IMR-90 (cell line): ENCODE measurements at regions not wholly inside any gene's neighbourhood (a gene's known extent, or its start where the extent isn't known, plus 50 kb on each side); places are given as distances from the start of the nearest gene placed in this dataset.

Source experiments
- ATAC-seq: fragments of 200-7000 bp; cut with Tn5 transposase; 2 replicates; pipeline ENCODE4 v1.9.1; 2020; ENCODE audit warnings: low read depth, mild to moderate bottlenecking, moderate library complexity
- BruUV-seq: library from RNA; stranded (reverse); fragments of 400-500 nt; replicated peaks from 2 replicates; lab custom pipeline; 2021; lab: Mats Ljungman, UMichigan
- CTCF ChIA-PET: fragments of 300-600 bp; formaldehyde crosslinking; extraction: SDS; loops from one replicate; lab custom pipeline; 2021; ENCODE audit warnings: antibody characterized with exemption; lab: Yijun Ruan, JAX
- POLR2A ChIA-PET: fragments of 300-600 bp; sonication (Branson Sonifier 250); formaldehyde crosslinking; loops from one replicate; lab custom pipeline; 2022; ENCODE audit warnings: antibody characterized with exemption; ENCODE audit not compliant: unreplicated experiment; lab: Charles Lee
- DNase-seq: peaks from one replicate; pipeline ENCODE4 v3.0.0; 2013
- H2AFZ ChIP-seq: replicated peaks from 2 replicates; pipeline ENCODE3; 2013; ENCODE audit warnings: low read length, mild to moderate bottlenecking; ENCODE audit not compliant: poor library complexity
- H2AK5ac ChIP-seq: 2 replicates; pipeline ENCODE4 v1.6.1; 2013; ENCODE audit warnings: low read depth, low read length, inconsistent platforms
- H2AK9ac ChIP-seq: replicated peaks from 2 replicates; pipeline ENCODE3; 2013; ENCODE audit warnings: mild to moderate bottlenecking, low read depth, low read length, moderate library complexity; ENCODE audit not compliant: poor library complexity
- H2BK120ac ChIP-seq: 2 replicates; pipeline ENCODE4 v1.6.1; 2013; ENCODE audit warnings: low read depth, low read length, inconsistent platforms
- H2BK15ac ChIP-seq: 3 replicates; pipeline ENCODE4 v1.6.1; 2013; ENCODE audit warnings: low read depth, low read length, inconsistent platforms
- H2BK20ac ChIP-seq: 2 replicates; pipeline ENCODE4 v1.6.1; 2013; ENCODE audit warnings: low read depth, mild to moderate bottlenecking, inconsistent platforms, low read length, moderate library complexity
- H2BK5ac ChIP-seq: 2 replicates; pipeline ENCODE4 v1.6.1; 2013; ENCODE audit warnings: mild to moderate bottlenecking, low read depth, low read length, inconsistent platforms; ENCODE audit not compliant: poor library complexity, severe bottlenecking
- H3K14ac ChIP-seq: replicated peaks from 2 replicates; pipeline ENCODE4 v1.6.1; 2013; ENCODE audit warnings: low read depth, low read length, inconsistent platforms
- H3K18ac ChIP-seq: 2 replicates; pipeline ENCODE4 v1.6.1; 2013; ENCODE audit warnings: low read depth, low read length, control low read depth
- H3K23ac ChIP-seq: 2 replicates; pipeline ENCODE4 v1.6.1; 2013; ENCODE audit warnings: low read depth, low read length, inconsistent platforms
- H3K27ac ChIP-seq: 2 replicates; pipeline ENCODE4 v1.5.1; 2013; ENCODE audit warnings: mild to moderate bottlenecking, control low read depth, low read length; ENCODE audit not compliant: insufficient read depth
- H3K27me3 ChIP-seq: 2 replicates; pipeline ENCODE4 v1.6.1; 2013; ENCODE audit warnings: low read length; ENCODE audit not compliant: control insufficient read depth, insufficient read depth
- H3K36me3 ChIP-seq: 2 replicates; pipeline ENCODE4 v1.6.1; 2013; ENCODE audit warnings: low read length, mixed read lengths; ENCODE audit not compliant: control insufficient read depth, insufficient read depth
- H3K4ac ChIP-seq: 2 replicates; pipeline ENCODE4 v1.6.1; 2013; ENCODE audit warnings: low read depth, low read length, inconsistent platforms
- H3K4me1 ChIP-seq: 2 replicates; pipeline ENCODE4 v1.6.1; 2013; ENCODE audit warnings: low read length, mixed read lengths; ENCODE audit not compliant: control insufficient read depth, insufficient read depth
- H3K4me2 ChIP-seq: 2 replicates; pipeline ENCODE4 v1.6.1; 2013; ENCODE audit warnings: low read depth, mild to moderate bottlenecking, control low read depth, low read length, moderate library complexity
- H3K4me3 ChIP-seq: 2 replicates; pipeline ENCODE4 v1.5.1; 2013; ENCODE audit warnings: low read depth, mild to moderate bottlenecking, control low read depth, low read length, moderate library complexity; ENCODE audit not compliant: insufficient read depth
- H3K56ac ChIP-seq: 2 replicates; pipeline ENCODE4 v1.6.1; 2013; ENCODE audit warnings: low read length, inconsistent platforms; ENCODE audit not compliant: insufficient read depth; ENCODE audit errors: extremely low read depth
- H3K79me1 ChIP-seq, 2 experiments: 2 replicates each; pipeline ENCODE4 v1.6.1; 2013; ENCODE audit warnings: low read length in 2 of 2, inconsistent platforms in 1 of 2, low read depth in 1 of 2
- H3K9ac ChIP-seq: 2 replicates; pipeline ENCODE4 v1.6.1; 2013; ENCODE audit warnings: low read depth, low read length, control low read depth
- H3K9me1 ChIP-seq: 2 replicates; pipeline ENCODE4 v1.6.1; 2013; ENCODE audit warnings: low read length, inconsistent platforms; ENCODE audit not compliant: insufficient read depth
- H3K9me3 ChIP-seq: 2 replicates; pipeline ENCODE4 v1.6.1; 2013; ENCODE audit warnings: low read length; ENCODE audit not compliant: control insufficient read depth, insufficient read depth
- H4K20me1 ChIP-seq: 2 replicates; pipeline ENCODE4 v1.6.1; 2013; ENCODE audit warnings: low read length, inconsistent platforms; ENCODE audit not compliant: insufficient read depth
- H4K5ac ChIP-seq: 2 replicates; pipeline ENCODE4 v1.6.1; 2013; ENCODE audit warnings: mild to moderate bottlenecking, low read depth, low read length, control low read depth
- H4K8ac ChIP-seq, 2 experiments: 2 replicates each; pipeline ENCODE4 v1.6.1; 2013; ENCODE audit warnings: low read depth in 2 of 2, low read length in 2 of 2, control low read depth in 1 of 2, inconsistent platforms in 1 of 2
- H4K91ac ChIP-seq: 2 replicates; pipeline ENCODE4 v1.6.1; 2013; ENCODE audit warnings: low read depth, low read length, inconsistent platforms; ENCODE audit not compliant: insufficient read depth
- CEBPB ChIP-seq: IDR thresholded peaks from 2 replicates; pipeline ENCODE4 v1.6.1; 2012; ENCODE audit warnings: low read depth, low read length, improper control_type of control experiment
- POLR2A ChIP-seq: IDR thresholded peaks from 2 replicates; pipeline ENCODE4 v1.6.1; 2012; ENCODE audit warnings: mild to moderate bottlenecking, low read depth, low read length
- SMC3 ChIP-seq: fragments of 150-350 bp; IDR thresholded peaks from 2 replicates; pipeline ENCODE4 v1.6.1; 2016; ENCODE audit warnings: low read depth, mild to moderate bottlenecking, antibody characterized with exemption, low read length, moderate library complexity
- WGBS, 2 experiments: methylation state at CpG; one replicate each; pipeline versions ENCODE4 v1.1.5 to v1.1.7; 2013; ENCODE audit warnings: missing lambda C conversion rate in 2 of 2; ENCODE audit not compliant: insufficient read length in 1 of 2; ENCODE audit errors: extremely low coverage in 2 of 2; 5-methylcytosine and 5-hydroxymethylcytosine counted together
- dilution Hi-C: fragments of 300-500 bp; cut with HindIII; formaldehyde crosslinking; loops from one replicate; pipeline ENCODE4 v1.14.3; 2018; ENCODE audit warnings: low sequenced_read_pairs; ENCODE audit not compliant: unreplicated experiment
- in situ Hi-C: fragments of 300-500 bp; cut with MboI; formaldehyde crosslinking; loops from 3 replicates; pipeline ENCODE4 v1.14.3; 2019; ENCODE audit warnings: low sequenced_read_pairs, inconsistent platforms, mixed read lengths
- intact Hi-C: fragments of 100-400 bp; cut with micrococcal nuclease; formaldehyde crosslinking; loops from 2 replicates; pipeline ENCODE4 v1.10.0; 2022

GRCh38 chr6:6412221-6412620 lies 91.8 kb upstream of the F13A1 start:
- no peak overlapping the region for H2BK5ac ChIP-seq
- no peak overlapping the region for H3K56ac ChIP-seq
- in situ Hi-C loops = no loop called here
- no peak overlapping the region for H2AFZ ChIP-seq
- no peak overlapping the region for H3K14ac ChIP-seq
- H2AK5ac ChIP-seq = no peak overlapping the region
- no peak overlapping the region for H3K4me2 ChIP-seq
- no CpG with 5 or more reads among the region's 4 CpGs for WGBS, 2 experiments
- no TSS peak for BruUV-seq
- dilution Hi-C loops = no loop called here
- no peaks in the 10 kb centered on the region for H3K4me1 ChIP-seq
- no peak overlapping the region for H3K18ac ChIP-seq
- H4K8ac ChIP-seq = no peak overlapping the region
- no peak overlapping the region for H2BK15ac ChIP-seq
- H4K91ac ChIP-seq = no peak overlapping the region
- CTCF ChIA-PET = no interaction called here
- no peaks in the 10 kb centered on the region for H3K79me1 ChIP-seq
- no peak overlapping the region for H3K4ac ChIP-seq
- POLR2A ChIA-PET = no interaction called here
- no peak overlapping the region for H2AK9ac ChIP-seq
- intact Hi-C loops = no loop called here
- H3K9me1 ChIP-seq = no peaks in the 10 kb centered on the region
- H2BK20ac ChIP-seq = no peak overlapping the region
- DNase-seq (no peak), ATAC-seq (no peak)
- no peak overlapping the region for H2BK120ac ChIP-seq
- TF ChIP-seq POLR2A (no peak), CEBPB (no peak), SMC3 (no peak)
- H3K27me3 ChIP-seq = no peaks in the 10 kb centered on the region
- H3K23ac ChIP-seq = no peak overlapping the region
- no peak overlapping the region for H3K27ac ChIP-seq
- H3K9ac ChIP-seq = no peak overlapping the region
- H3K36me3 ChIP-seq = no peaks in the 10 kb centered on the region
- no peak overlapping the region for H4K5ac ChIP-seq
- H4K20me1 ChIP-seq = no peaks in the 10 kb centered on the region
- H3K9me3 ChIP-seq = peaks cover 27% of the 10 kb centered on the region
- no peak overlapping the region for H3K4me3 ChIP-seq
